ENCODE measurements at regions not wholly inside any gene's neighbourhood (a gene's known extent, or its start where the extent isn't known, plus 50 kb on each side); places are given as distances from the start of the nearest gene placed in this dataset.

DNA sequence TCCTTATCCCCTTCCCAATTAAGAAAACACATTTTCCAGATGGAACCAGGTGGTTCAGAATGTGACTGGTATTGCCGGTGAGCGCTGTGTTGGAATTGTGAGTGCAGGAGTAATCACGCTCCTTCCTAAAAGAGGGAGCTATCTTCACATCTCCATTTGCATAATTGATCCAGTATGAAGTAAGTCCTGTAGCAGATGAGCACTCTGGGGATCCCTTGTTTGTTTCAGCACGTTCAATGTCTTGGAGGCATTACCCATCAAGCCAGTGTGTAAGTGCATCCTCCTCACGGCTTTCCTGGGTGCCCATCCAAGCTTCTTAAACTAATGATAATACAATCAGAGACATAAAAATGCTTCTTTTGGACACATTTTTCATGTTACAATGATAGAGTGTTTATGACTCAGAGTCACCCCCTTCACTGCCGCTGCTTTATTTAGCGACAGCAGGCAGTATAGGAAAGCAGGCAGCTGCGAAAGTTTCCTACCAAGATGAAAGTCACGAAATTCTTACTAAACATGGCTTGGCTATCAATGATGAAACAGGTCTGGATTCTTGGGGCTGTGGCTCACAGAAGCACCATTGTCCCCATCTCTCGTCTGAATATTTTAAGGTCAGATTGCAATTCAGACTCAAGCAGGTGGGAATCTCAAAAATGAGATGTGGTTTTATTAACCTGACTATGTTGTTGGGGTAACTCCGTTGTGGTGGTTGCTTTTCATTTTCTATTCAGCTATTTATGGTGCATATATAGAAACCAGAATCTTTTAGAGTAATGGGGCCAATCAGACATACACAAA, 346.3 kb upstream of the MDFIC2 start:
- DNase-seq, result no peak
- POLR2A ChIA-PET (ENCODE audit: unreplicated experiment), result no interaction called here
- Histone ChIP-seq H3K4me3 (ENCODE audit: low read length) (no peak overlapping the region), H3K9me2 (replicated peaks; ENCODE audit: low read length) (no peaks in the 10 kb centered on the region), H3F3A (ENCODE audit: low read length, unreplicated experiment) (no peaks in the 10 kb centered on the region), H3K79me2 (ENCODE audit: low read length) (no peaks in the 10 kb centered on the region), H3K27ac (ENCODE audit: low read length) (no peak overlapping the region), H3K9me3 (ENCODE audit: low read length) (no peaks in the 10 kb centered on the region), H3K27me3 (ENCODE audit: low read length) (no peaks in the 10 kb centered on the region; the same call in 1 of the 2 replicates), H3K4me1 (ENCODE audit: insufficient read depth, low read length) (no peaks in the 10 kb centered on the region), H4K20me1 (ENCODE audit: low read length) (no peaks in the 10 kb centered on the region), H3K36me3 (ENCODE audit: low read depth, low read length) (no peaks in the 10 kb centered on the region), H3K9ac (ENCODE audit: low read length) (no peak overlapping the region), H3K4me2 (ENCODE audit: low read length) (no peak overlapping the region), H2AFZ (ENCODE audit: low read length) (no peak overlapping the region)
- TF ChIP-seq, protein P1, sequence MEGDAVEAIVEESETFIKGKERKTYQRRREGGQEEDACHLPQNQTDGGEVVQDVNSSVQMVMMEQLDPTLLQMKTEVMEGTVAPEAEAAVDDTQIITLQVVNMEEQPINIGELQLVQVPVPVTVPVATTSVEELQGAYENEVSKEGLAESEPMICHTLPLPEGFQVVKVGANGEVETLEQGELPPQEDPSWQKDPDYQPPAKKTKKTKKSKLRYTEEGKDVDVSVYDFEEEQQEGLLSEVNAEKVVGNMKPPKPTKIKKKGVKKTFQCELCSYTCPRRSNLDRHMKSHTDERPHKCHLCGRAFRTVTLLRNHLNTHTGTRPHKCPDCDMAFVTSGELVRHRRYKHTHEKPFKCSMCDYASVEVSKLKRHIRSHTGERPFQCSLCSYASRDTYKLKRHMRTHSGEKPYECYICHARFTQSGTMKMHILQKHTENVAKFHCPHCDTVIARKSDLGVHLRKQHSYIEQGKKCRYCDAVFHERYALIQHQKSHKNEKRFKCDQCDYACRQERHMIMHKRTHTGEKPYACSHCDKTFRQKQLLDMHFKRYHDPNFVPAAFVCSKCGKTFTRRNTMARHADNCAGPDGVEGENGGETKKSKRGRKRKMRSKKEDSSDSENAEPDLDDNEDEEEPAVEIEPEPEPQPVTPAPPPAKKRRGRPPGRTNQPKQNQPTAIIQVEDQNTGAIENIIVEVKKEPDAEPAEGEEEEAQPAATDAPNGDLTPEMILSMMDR (conservative IDR thresholded peaks at IDR 0.05; ENCODE audit: low read depth, low read length), result no peak
- TF ChIP-seq EZH2 (IDR thresholded peaks at IDR 0.05; ENCODE audit: low read length, unreplicated experiment), result no peak
- no peak for TF ChIP-seq EZH2phosphoT487 (IDR thresholded peaks at IDR 0.05; ENCODE audit: borderline replicate concordance, low read length)
- CTCF ChIA-PET, result no interaction called here
- ATAC-seq, result no peak
- intact Hi-C loops (cut with micrococcal nuclease), result no loop called here
- BruUV-seq (replicated peaks), result no TSS peak

DNA sequence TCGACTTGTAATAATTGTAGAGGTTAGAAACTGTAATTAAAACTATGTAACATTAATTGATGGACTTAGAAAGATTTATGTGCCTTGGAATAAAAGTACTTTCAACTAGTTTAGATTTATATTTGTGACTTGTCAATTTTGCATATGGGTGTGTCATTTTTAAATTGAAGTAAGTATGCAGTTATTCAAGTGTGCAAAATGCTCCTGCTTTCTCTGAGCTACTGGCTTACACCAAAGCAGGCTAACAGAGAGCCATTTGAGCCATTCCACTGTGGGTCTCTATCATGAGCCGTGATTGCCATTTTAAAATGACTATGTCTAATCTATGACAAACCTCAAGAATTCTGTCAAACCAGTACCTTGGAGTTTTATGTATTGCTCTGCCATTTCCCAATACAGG, 345.0 kb upstream of the MDFIC2 start:
- H2AFZ ChIP-seq (ENCODE audit: low read length), result no peak overlapping the region
- no peaks in the 10 kb centered on the region for H3K4me1 ChIP-seq (ENCODE audit: insufficient read depth, low read length)
- no peaks in the 10 kb centered on the region; the same call in 1 of the 2 replicates for H3K27me3 ChIP-seq (ENCODE audit: low read length)
- TF ChIP-seq EZH2 (IDR thresholded peaks at IDR 0.05; ENCODE audit: low read length, unreplicated experiment) (no peak), EZH2phosphoT487 (IDR thresholded peaks at IDR 0.05; ENCODE audit: borderline replicate concordance, low read length) (no peak)
- TF ChIP-seq, protein P1 (conservative IDR thresholded peaks at IDR 0.05; ENCODE audit: low read depth, low read length), result no peak
- intact Hi-C loops (cut with micrococcal nuclease), result no loop called here
- H3K9me2 ChIP-seq (replicated peaks; ENCODE audit: low read length), result no peaks in the 10 kb centered on the region
- H3K36me3 ChIP-seq (ENCODE audit: low read depth, low read length), result no peaks in the 10 kb centered on the region
- POLR2A ChIA-PET (ENCODE audit: unreplicated experiment), result interaction anchor here (0.7 kb wide), 1 partner anchor 318 kb away, joined by 3 read pairs; no protein-coding TSS in a partner anchor
- H3F3A ChIP-seq (ENCODE audit: low read length, unreplicated experiment), result no peaks in the 10 kb centered on the region
- H3K27ac ChIP-seq (ENCODE audit: low read length), result no peak overlapping the region
- CTCF ChIA-PET, result no interaction called here
- no peak for DNase-seq
- H3K9ac ChIP-seq (ENCODE audit: low read length), result no peak overlapping the region
- no peaks in the 10 kb centered on the region for H3K9me3 ChIP-seq (ENCODE audit: low read length)
- H3K4me2 ChIP-seq (ENCODE audit: low read length), result no peak overlapping the region
- BruUV-seq (replicated peaks), result no TSS peak
- H4K20me1 ChIP-seq (ENCODE audit: low read length), result no peaks in the 10 kb centered on the region
- ATAC-seq, result no peak
- H3K79me2 ChIP-seq (ENCODE audit: low read length), result no peaks in the 10 kb centered on the region
- H3K4me3 ChIP-seq (ENCODE audit: low read length), result no peak overlapping the region

DNA sequence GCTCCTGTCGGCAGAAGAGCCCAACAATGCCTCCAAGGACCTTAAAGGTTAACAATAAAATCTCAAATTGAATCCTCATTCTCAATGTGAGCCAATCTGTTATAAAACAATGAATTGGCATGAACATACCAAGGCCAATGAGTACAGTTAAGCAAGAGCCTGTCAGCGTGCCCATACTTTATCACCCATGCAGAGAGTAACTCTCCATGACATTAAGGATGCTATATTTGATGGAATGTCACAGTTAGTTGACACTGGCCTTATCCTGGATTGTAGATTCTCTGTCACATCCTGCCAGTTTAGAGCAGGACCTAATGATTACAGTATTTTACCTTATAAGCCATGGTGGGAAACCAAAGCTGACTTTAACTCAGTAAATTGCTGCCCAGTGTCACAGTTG, 335.4 kb upstream of the MDFIC2 start:
- Histone ChIP-seq H3K9ac (ENCODE audit: low read length) (no peak overlapping the region), H3K79me2 (ENCODE audit: low read length) (no peaks in the 10 kb centered on the region), H3K4me1 (ENCODE audit: insufficient read depth, low read length) (no peaks in the 10 kb centered on the region), H4K20me1 (ENCODE audit: low read length) (no peaks in the 10 kb centered on the region; the same call in 1 of the 2 replicates), H2AFZ (ENCODE audit: low read length) (no peak overlapping the region), H3F3A (ENCODE audit: low read length, unreplicated experiment) (no peaks in the 10 kb centered on the region), H3K36me3 (ENCODE audit: low read depth, low read length) (no peaks in the 10 kb centered on the region), H3K27me3 (ENCODE audit: low read length) (peaks cover 21% of the 10 kb centered on the region), H3K9me2 (replicated peaks; ENCODE audit: low read length) (no peaks in the 10 kb centered on the region), H3K4me2 (ENCODE audit: low read length) (no peak overlapping the region), H3K27ac (ENCODE audit: low read length) (no peak overlapping the region), H3K4me3 (ENCODE audit: low read length) (no peak overlapping the region), H3K9me3 (ENCODE audit: low read length) (no peaks in the 10 kb centered on the region)
- no TSS peak for BruUV-seq (replicated peaks)
- TF ChIP-seq, protein P1 (conservative IDR thresholded peaks at IDR 0.05; ENCODE audit: low read depth, low read length), result no peak
- TF ChIP-seq EZH2 (IDR thresholded peaks at IDR 0.05; ENCODE audit: low read length, unreplicated experiment), result no peak
- CTCF ChIA-PET, result no interaction called here
- intact Hi-C loops (cut with micrococcal nuclease), result no loop called here
- POLR2A ChIA-PET (ENCODE audit: unreplicated experiment), result no interaction called here
- no peak for ATAC-seq
- DNase-seq, result no peak

Data from PC-3 (cell line).